Loucy (cell line): ENCODE measurements at regions not wholly inside any gene's neighbourhood (a gene's known extent, or its start where the extent isn't known, plus 50 kb on each side); places are given as distances from the start of the nearest gene placed in this dataset.

ENCODE experiments used
- EZH2phosphoT487 ChIP-seq: fragments of 200-600 bp; IDR thresholded peaks from 2 replicates; pipeline ENCODE4 v1.6.1; 2018; ENCODE audit warnings: antibody characterized with exemption, mild to moderate bottlenecking, moderate library complexity, borderline replicate concordance
- TF ChIP-seq, protein P1 (sequence below): fragments of 200-600 bp; sonication (generic); conservative IDR thresholded peaks from 2 replicates; pipeline ENCODE4 v1.5.1; 2014; ENCODE audit warnings: mild to moderate bottlenecking, antibody characterized with exemption, low read length

DNA sequence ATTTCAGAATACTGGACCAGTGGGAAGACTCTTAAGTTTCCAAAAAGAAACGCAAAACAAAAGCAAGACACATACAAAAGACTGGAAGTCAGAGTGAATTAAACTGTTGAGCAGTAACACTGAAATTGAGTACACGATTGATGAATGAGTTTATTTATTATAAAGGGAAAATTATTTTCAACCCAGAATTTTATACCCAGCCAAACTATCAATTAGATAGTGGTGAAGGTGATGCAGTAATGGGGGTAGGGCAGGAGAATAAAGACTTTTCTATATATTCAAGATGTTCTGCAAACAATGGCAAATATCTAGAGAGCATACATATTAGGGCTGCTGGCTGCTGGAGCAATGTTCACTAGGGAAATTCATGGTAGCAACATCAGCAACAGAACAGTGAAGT, 143.7 kb upstream of the NPVF start:
- TF ChIP-seq, protein P1, sequence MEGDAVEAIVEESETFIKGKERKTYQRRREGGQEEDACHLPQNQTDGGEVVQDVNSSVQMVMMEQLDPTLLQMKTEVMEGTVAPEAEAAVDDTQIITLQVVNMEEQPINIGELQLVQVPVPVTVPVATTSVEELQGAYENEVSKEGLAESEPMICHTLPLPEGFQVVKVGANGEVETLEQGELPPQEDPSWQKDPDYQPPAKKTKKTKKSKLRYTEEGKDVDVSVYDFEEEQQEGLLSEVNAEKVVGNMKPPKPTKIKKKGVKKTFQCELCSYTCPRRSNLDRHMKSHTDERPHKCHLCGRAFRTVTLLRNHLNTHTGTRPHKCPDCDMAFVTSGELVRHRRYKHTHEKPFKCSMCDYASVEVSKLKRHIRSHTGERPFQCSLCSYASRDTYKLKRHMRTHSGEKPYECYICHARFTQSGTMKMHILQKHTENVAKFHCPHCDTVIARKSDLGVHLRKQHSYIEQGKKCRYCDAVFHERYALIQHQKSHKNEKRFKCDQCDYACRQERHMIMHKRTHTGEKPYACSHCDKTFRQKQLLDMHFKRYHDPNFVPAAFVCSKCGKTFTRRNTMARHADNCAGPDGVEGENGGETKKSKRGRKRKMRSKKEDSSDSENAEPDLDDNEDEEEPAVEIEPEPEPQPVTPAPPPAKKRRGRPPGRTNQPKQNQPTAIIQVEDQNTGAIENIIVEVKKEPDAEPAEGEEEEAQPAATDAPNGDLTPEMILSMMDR, result no peak
- TF ChIP-seq EZH2phosphoT487, result no peak
